ENCODE measurements at regions not wholly inside any gene's neighbourhood (a gene's known extent, or its start where the extent isn't known, plus 50 kb on each side); places are given as distances from the start of the nearest gene placed in this dataset.
"Not testable (repeated sequence)": the region's sequence is repeated elsewhere in the genome, so short reads cannot be mapped to it uniquely, and the experiment has no call there.

DNA sequence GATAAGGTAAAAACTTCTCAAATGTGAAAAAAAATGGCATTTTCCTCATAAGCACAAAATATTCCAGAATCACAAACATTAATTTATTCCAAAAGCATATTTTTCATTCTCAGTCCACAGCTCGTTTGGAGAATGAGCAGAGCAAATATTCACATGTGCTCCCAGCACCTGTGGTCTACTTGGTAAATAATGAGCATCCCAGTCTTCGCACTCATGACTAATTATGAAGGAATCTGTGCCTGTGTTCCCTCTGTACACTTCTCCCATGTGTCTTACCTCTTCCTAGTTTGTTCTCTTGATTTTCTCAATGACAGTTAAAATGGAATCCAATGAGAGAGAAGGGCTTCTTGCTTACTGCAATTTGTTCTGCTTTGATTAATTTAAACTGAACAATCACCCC, 671.0 kb upstream of the SOX11 start:
- H3K27ac ChIP-seq (ENCODE audit: low read depth, low read length), result no peak overlapping the region
- no peak overlapping the region for H3K9ac ChIP-seq (ENCODE audit: low read length)

DNA sequence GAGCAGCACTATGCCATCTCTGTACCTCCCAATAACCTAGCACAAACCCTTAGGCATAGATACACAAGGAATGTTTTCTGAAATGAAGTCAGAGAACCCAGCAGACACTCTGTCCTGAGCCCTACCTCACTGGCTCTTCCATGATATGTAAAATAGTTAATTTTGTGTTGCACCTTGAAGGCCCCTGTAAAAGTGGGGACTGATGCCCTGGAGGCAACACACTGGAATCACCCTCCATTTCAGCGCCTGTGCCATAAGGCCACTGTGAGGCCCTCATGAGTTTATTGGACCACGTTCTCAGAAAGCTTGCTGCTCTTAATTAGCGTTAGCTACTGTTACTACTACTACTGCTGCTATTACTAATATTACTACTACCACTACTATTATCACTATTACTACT, 670.1 kb upstream of the SOX11 start:
- Histone ChIP-seq H3K27ac (ENCODE audit: low read depth, low read length) (no peak overlapping the region), H3K4me1 (ENCODE audit: control insufficient read depth, insufficient read depth, low read length) (no peaks in the 10 kb centered on the region), H3K9ac (ENCODE audit: low read length) (no peak overlapping the region), H3K27me3 (ENCODE audit: control insufficient read depth, insufficient read depth, low read length) (no peaks in the 10 kb centered on the region), H3K36me3 (ENCODE audit: control insufficient read depth, insufficient read depth, low read length) (no peaks in the 10 kb centered on the region), H3K4me3 (ENCODE audit: low read length) (no peak overlapping the region)

More for the DNA sequence above, 671.0 kb upstream of the SOX11 start:
- Histone ChIP-seq H3K36me3 (ENCODE audit: control insufficient read depth, insufficient read depth, low read length) (no peaks in the 10 kb centered on the region), H3K4me1 (ENCODE audit: control insufficient read depth, insufficient read depth, low read length) (no peaks in the 10 kb centered on the region), H3K27me3 (ENCODE audit: control insufficient read depth, insufficient read depth, low read length) (no peaks in the 10 kb centered on the region), H3K4me3 (ENCODE audit: low read length) (no peak overlapping the region)

DNA sequence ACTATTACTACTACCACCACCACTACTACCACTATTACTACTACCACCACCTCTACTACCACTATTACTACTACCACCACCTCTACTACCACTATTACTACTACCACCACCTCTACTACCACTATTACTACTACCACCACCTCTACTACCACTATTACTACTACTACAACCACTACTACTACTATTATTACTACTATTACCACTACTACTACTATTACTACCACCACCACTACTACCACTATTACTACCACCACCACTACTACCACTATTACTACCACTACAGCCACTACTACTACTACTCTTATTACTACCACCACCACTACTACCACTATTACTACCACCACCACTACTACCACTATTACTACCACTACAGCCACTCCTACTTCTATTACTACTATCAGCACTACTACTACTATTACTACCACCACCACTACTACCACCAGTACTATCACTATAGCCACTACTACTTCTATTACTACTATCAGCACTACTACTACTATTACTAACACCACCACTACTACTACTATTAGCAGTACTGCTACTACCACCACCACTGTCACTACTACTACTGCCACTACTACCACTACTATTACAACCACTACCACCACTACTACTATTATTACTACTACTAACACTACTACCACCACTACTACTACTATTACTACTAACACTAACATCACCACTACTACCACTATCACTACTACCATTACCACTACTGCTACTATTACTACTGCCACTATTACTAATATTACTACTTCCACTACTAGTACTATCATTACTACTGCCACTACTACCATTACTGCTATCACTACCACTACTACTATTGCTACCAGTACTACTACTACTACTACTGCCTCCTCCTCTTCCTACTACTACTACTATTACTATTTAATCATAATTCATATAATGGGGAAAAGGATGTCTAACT, 669.2 kb upstream of the SOX11 start:
- H3K27ac ChIP-seq (ENCODE audit: low read depth, low read length); H3K9ac ChIP-seq (ENCODE audit: low read length); H3K4me3 ChIP-seq (ENCODE audit: low read length); H3K4me1 ChIP-seq (ENCODE audit: control insufficient read depth, insufficient read depth, low read length); H3K27me3 ChIP-seq (ENCODE audit: control insufficient read depth, insufficient read depth, low read length); H3K36me3 ChIP-seq (ENCODE audit: control insufficient read depth, insufficient read depth, low read length): not testable (repeated sequence)

DNA sequence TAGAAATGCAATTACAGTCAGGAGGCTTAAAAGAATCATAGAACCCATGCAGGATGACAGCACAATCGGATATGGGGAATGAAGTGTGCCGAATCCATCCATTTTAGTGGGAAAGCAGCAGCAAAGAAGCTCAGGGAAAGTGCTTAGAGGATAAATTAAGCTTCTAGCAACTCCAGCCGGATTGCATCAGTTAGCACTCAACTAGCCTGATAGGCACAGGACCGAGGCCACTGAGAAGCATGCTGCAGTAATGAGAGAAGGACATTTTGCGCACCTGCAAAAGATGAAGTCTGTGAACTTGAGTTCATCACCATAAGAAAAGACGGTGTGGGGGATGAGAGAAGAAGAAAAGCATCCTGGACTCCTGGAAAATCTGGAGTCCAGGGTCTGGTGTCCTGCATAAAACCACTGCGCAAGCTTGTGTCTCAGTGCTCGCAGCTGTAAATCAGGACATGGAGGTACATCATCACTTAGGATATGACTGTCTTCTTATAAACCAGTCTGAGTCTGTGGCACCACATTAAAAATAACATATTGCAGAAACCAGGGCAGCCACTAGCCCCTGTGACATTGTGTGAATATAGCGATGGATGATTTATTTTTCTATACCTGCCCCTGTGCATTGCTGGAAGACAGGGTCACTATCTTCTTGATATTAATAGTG, 665.5 kb upstream of the SOX11 start:
- no peak overlapping the region for H3K4me3 ChIP-seq (ENCODE audit: low read length)
- no peak overlapping the region for H3K9ac ChIP-seq (ENCODE audit: low read length)
- H3K36me3 ChIP-seq (ENCODE audit: control insufficient read depth, insufficient read depth, low read length), result no peaks in the 10 kb centered on the region
- no peaks in the 10 kb centered on the region for H3K27me3 ChIP-seq (ENCODE audit: control insufficient read depth, insufficient read depth, low read length)
- H3K27ac ChIP-seq (ENCODE audit: low read depth, low read length), result no peak overlapping the region
- H3K4me1 ChIP-seq (ENCODE audit: control insufficient read depth, insufficient read depth, low read length), result no peaks in the 10 kb centered on the region

DNA sequence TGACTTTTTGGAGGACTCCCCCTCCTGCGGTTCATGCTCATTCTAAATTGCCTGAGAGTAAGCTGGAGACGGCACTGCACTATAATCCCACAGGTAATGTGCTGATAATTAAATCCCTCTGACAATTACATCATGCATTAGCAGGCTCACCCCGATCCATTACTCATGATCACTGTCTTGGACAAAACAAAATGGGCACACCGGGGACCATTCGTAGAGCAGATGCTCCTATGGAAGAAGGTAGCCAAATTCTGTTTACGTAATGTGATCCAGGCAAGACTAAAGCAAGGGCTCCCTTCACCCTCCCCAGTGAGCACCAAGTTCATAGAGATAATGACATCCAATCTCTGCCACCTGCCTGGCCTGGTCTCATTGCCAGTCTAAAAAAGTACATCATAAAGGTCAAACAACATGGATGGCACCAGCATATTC, 657.1 kb upstream of the SOX11 start:
- Histone ChIP-seq H3K27me3 (ENCODE audit: control insufficient read depth, insufficient read depth, low read length) (no peaks in the 10 kb centered on the region), H3K4me1 (ENCODE audit: control insufficient read depth, insufficient read depth, low read length) (no peaks in the 10 kb centered on the region), H3K4me3 (ENCODE audit: low read length) (no peak overlapping the region), H3K27ac (ENCODE audit: low read depth, low read length) (no peak overlapping the region), H3K9ac (ENCODE audit: low read length) (no peak overlapping the region), H3K36me3 (ENCODE audit: control insufficient read depth, insufficient read depth, low read length) (no peaks in the 10 kb centered on the region)

DNA sequence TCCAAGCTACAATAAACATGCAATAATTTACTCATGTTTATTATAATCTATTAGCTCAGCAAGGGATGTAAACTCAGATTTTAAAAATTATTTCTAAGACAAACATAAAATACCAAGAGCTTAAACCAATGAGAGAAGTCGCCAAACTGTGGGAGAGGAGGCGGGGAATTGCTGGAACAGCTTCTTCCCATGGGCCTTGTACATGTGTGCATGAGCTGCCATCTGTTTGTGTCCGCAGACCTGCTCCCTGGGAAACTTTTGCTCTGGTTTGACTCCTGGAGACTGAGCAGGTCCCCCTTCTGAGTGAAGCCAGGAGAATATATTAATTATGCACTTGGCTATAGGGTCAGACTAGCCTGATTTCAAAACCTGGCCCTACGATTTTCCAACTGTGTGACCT, 655.9 kb upstream of the SOX11 start:
- H3K4me3 ChIP-seq (ENCODE audit: low read length), result no peak overlapping the region
- no peaks in the 10 kb centered on the region for H3K27me3 ChIP-seq (ENCODE audit: control insufficient read depth, insufficient read depth, low read length)
- H3K4me1 ChIP-seq (ENCODE audit: control insufficient read depth, insufficient read depth, low read length), result no peaks in the 10 kb centered on the region
- H3K27ac ChIP-seq (ENCODE audit: low read depth, low read length), result no peak overlapping the region
- H3K9ac ChIP-seq (ENCODE audit: low read length), result no peak overlapping the region
- no peaks in the 10 kb centered on the region for H3K36me3 ChIP-seq (ENCODE audit: control insufficient read depth, insufficient read depth, low read length)

DNA sequence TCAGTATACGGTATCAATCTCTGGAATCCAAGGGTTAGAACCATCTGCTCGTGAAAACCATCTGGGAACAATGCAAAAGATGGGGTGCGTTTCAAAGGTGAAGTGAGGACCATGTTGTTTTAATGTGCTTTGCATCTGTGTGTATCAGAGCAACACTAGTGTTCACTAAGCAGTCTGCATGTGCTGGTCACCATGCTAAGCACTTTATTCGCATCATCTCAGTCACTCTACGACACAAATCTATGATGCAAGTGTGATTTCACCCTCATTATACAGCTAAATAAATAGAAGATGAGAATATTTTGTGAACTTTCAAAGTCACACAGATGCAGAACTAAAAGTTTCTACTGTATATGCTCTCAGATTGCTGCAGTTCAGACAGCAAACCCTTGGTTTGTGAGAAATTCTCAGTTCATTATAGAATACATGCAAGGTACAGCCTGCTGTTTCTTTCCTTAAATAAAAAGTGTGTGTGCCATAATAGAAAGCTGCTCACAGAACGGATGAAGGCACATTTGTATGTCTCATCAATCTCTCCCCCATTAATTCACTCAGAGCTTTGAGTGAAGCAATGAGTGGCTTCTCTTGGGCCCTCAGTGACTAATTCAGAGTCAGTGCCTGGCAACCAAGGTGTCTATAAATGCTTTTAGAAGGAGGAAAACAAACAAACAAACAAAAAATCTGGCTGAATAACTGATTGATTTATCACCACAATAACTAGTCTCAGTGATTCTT, 652.8 kb upstream of the SOX11 start:
- Histone ChIP-seq H3K36me3 (ENCODE audit: control insufficient read depth, insufficient read depth, low read length) (no peaks in the 10 kb centered on the region), H3K27me3 (ENCODE audit: control insufficient read depth, insufficient read depth, low read length) (no peaks in the 10 kb centered on the region)

DNA sequence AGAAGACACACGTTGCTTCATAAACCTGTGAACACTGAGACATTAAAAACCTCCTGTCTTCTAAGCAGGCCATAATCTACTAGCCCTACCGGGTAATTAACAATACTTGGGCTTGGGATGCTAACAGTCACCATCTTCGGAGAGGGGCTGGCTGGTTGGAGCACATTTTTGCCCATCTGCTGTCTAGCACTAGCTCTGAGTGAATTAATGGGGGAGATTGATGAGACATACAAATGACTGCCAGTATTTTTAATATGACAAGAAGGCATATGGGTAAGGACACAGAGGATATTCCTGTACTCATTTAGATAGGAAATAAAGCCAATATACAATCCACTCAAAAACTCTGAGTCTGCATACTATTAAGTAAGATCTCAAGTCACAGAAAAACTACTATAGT, 651.6 kb upstream of the SOX11 start:
- H3K4me3 ChIP-seq (ENCODE audit: low read length), result no peak overlapping the region
- no peaks in the 10 kb centered on the region for H3K36me3 ChIP-seq (ENCODE audit: control insufficient read depth, insufficient read depth, low read length)
- no peaks in the 10 kb centered on the region for H3K4me1 ChIP-seq (ENCODE audit: control insufficient read depth, insufficient read depth, low read length)
- no peak overlapping the region for H3K9ac ChIP-seq (ENCODE audit: low read length)
- no peak overlapping the region for H3K27ac ChIP-seq (ENCODE audit: low read depth, low read length)
- no peaks in the 10 kb centered on the region for H3K27me3 ChIP-seq (ENCODE audit: control insufficient read depth, insufficient read depth, low read length)

More for the DNA sequence above, 652.8 kb upstream of the SOX11 start:
- no peak overlapping the region for H3K4me3 ChIP-seq (ENCODE audit: low read length)
- no peaks in the 10 kb centered on the region for H3K4me1 ChIP-seq (ENCODE audit: control insufficient read depth, insufficient read depth, low read length)
- H3K27ac ChIP-seq (ENCODE audit: low read depth, low read length), result no peak overlapping the region
- no peak overlapping the region for H3K9ac ChIP-seq (ENCODE audit: low read length)

DNA sequence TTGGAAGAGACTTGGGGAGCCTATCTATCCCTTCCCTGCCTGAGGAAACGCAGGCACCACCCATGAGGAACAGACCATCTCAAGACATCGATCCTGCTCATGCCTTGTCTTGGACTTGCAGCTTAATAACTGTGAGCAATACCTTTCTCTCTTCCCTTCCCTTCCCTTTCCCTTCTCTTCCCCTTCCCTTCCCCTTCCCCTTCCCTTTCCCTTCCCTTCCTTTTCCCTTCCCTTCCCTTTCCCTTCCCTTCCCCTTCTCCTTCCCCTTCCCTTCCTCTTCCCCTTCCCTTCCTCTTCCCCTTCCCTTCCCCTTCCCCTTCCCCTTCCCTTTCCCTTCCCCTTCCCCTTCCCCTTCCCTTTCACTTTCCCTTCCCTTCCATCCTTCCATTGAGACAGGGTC, 650.7 kb upstream of the SOX11 start:
- Histone ChIP-seq H3K36me3 (ENCODE audit: control insufficient read depth, insufficient read depth, low read length) (no peaks in the 10 kb centered on the region), H3K27ac (ENCODE audit: low read depth, low read length) (no peak overlapping the region), H3K4me1 (ENCODE audit: control insufficient read depth, insufficient read depth, low read length) (no peaks in the 10 kb centered on the region), H3K9ac (ENCODE audit: low read length) (no peak overlapping the region), H3K4me3 (ENCODE audit: low read length) (no peak overlapping the region), H3K27me3 (ENCODE audit: control insufficient read depth, insufficient read depth, low read length) (no peaks in the 10 kb centered on the region)

DNA sequence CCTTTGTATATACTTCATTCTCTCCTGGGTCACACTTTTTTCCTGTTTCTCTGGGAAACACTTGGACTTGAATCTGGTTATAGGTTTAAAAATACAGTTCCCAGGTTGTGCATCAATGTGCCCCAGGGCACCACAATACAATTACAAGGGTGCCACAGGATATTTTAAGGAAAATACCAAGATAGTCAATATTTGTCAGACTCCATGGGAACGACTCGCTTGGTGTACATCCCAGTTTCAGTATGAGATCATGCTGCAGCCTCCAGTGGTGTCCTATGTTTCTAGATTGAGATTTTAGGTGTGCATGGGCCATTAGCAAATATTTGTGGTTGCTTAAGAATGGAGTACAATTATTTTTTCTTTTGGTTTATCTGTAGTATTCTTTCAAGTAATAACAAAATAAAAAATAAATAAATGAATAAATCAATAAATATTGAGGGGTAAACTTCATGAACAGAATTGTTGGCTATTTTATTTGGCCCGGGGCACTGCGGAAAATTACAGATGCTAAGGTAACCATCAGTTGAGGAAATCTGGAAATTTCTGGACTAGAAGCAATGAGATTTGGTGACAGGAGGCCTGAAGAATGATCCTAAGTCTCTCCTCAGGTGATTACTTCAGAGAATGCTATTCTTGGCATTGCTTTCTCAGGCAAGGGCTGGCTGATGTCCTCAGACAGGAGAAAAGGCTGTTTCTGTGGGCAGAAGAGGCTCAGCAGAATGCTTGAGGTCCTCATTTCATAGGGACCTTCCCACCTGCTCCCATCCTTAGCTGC, 649.3 kb upstream of the SOX11 start:
- no peak overlapping the region for H3K27ac ChIP-seq (ENCODE audit: low read depth, low read length)
- H3K9ac ChIP-seq (ENCODE audit: low read length), result no peak overlapping the region

DNA sequence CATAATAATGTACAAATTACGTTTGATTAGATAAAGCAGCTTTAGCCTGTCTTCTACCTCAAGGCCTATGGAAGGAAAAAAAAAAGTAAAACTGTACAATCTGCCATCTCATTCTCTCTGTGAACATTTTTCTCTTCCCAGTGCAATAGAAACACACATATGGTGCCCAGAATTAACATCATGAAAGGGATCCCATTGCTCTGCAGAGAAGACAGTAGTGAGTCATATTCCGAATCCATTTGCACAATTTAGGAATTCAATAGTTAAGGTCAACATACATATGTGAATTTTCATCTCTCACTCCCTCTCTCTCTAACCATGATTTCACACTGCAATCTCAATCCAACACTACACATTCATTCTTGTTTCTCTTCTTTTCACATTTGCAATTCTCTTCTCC, 640.9 kb upstream of the SOX11 start:
- no peak overlapping the region for H3K4me3 ChIP-seq (ENCODE audit: low read length)
- no peaks in the 10 kb centered on the region for H3K36me3 ChIP-seq (ENCODE audit: control insufficient read depth, insufficient read depth, low read length)
- H3K27ac ChIP-seq (ENCODE audit: low read depth, low read length), result no peak overlapping the region
- no peaks in the 10 kb centered on the region for H3K27me3 ChIP-seq (ENCODE audit: control insufficient read depth, insufficient read depth, low read length)
- no peaks in the 10 kb centered on the region for H3K4me1 ChIP-seq (ENCODE audit: control insufficient read depth, insufficient read depth, low read length)
- H3K9ac ChIP-seq (ENCODE audit: low read length), result no peak overlapping the region

More for the DNA sequence above, 649.3 kb upstream of the SOX11 start:
- no peaks in the 10 kb centered on the region for H3K4me1 ChIP-seq (ENCODE audit: control insufficient read depth, insufficient read depth, low read length)
- no peak overlapping the region for H3K4me3 ChIP-seq (ENCODE audit: low read length)
- H3K27me3 ChIP-seq (ENCODE audit: control insufficient read depth, insufficient read depth, low read length), result no peaks in the 10 kb centered on the region
- no peaks in the 10 kb centered on the region for H3K36me3 ChIP-seq (ENCODE audit: control insufficient read depth, insufficient read depth, low read length)

DNA sequence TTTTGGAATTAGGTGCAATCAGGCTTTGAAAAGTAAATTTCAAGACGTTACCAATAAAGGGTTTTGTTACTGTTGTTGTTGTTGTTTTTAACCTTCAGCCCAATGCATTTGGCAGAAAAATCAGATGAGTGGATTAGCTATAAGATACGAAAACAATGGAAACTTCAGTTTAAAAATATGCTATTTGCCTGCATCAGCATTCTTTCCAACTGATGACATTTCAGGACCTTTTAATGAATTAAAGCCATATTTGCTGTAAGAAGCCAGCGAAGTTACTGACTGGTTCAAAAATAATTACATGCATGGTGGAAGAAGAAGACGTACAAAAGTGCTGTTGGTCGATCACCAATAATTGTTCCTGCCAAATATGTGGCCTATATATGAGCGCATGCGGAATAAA, 639.3 kb upstream of the SOX11 start:
- H3K27me3 ChIP-seq (ENCODE audit: control insufficient read depth, insufficient read depth, low read length), result no peaks in the 10 kb centered on the region
- H3K9ac ChIP-seq (ENCODE audit: low read length), result no peak overlapping the region
- H3K36me3 ChIP-seq (ENCODE audit: control insufficient read depth, insufficient read depth, low read length), result no peaks in the 10 kb centered on the region
- H3K27ac ChIP-seq (ENCODE audit: low read depth, low read length), result no peak overlapping the region
- H3K4me3 ChIP-seq (ENCODE audit: low read length), result no peak overlapping the region
- no peaks in the 10 kb centered on the region for H3K4me1 ChIP-seq (ENCODE audit: control insufficient read depth, insufficient read depth, low read length)

Data from rectal smooth muscle tissue (tissue), 1 donor.